ENCODE measurements at regions not wholly inside any gene's neighbourhood (a gene's known extent, or its start where the extent isn't known, plus 50 kb on each side); places are given as distances from the start of the nearest gene placed in this dataset.

DNA sequence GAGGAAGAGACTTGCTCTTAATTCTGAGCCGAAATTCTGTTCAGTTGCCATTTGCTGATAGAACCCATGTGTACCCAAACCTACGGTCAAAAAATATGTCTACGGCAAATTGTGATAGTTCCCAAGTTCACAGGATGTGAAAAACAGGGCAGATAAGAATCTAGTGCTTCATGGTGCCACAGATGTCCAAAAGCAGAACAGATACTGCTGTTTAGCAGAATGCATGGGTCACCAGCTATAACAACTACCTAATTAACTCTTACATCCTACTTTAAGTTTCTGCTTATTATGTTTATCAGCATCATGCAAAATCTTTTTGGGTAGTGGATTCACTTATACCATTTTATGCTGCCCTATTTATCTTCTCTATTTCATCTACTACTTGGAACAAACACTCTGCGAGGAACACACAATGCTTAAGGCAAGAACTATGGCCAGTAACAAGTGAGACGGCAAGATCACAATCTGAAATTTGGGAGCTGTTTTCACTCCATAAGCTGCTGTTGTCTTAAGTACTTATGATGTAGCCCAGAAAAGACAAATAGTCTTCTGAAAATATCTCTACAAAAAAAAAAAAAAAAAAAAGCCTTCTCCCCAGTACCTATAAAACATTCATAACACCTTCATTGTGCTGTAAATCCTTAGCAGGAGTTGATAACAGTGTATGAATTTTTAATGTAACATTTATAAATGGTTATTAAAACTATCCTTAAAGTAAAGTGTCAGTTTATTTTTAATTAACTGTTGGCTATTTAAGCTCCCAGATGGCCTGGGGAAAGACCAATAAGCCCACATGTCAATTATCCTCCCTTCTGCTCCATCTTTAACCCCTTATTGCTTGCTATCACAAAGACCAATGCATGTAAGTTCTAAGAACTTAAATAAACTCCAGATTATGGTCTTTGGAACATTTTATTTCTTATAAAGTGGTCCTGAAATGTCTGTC is 232.3 kb downstream of the TLR4 start:
- TF ChIP-seq ATF2 (tag by site-specific recombination; IDR thresholded peaks at IDR 0.05; ENCODE audit: low read depth) (no peak), ZNF513 (tag by site-specific recombination; IDR thresholded peaks at IDR 0.05) (no peak), SALL2 (tag by site-specific recombination; IDR thresholded peaks at IDR 0.05; ENCODE audit: borderline replicate concordance) (no peak), CTCF (tag by site-specific recombination; IDR thresholded peaks at IDR 0.05) (no peak), ZNF529 (tag by site-specific recombination; IDR thresholded peaks at IDR 0.05; ENCODE audit: insufficient replicate concordance) (no peak), MYNN (tag by site-specific recombination; IDR thresholded peaks at IDR 0.05; ENCODE audit: borderline replicate concordance) (no peak), ZNF138 (tag by site-specific recombination; IDR thresholded peaks at IDR 0.05; ENCODE audit: borderline replicate concordance) (no peak), ZBTB8A (tag by site-specific recombination; IDR thresholded peaks at IDR 0.05) (no peak), ZNF654 (tag by site-specific recombination; IDR thresholded peaks at IDR 0.05; ENCODE audit: low read depth) (no peak), ZNF174 (tag by site-specific recombination; IDR thresholded peaks at IDR 0.05) (no peak), ZFP41 (tag by site-specific recombination; IDR thresholded peaks at IDR 0.05; ENCODE audit: borderline replicate concordance) (no peak), ZNF670 (tag by site-specific recombination; IDR thresholded peaks at IDR 0.05; ENCODE audit: low read depth) (no peak)
- TF ChIP-seq, protein P1, sequence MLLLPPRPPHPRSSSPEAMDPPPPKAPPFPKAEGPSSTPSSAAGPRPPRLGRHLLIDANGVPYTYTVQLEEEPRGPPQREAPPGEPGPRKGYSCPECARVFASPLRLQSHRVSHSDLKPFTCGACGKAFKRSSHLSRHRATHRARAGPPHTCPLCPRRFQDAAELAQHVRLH (tag by site-specific recombination; IDR thresholded peaks at IDR 0.05): no peak

Data from HEK293 (cell line).